ENCODE measurements at regions not wholly inside any gene's neighbourhood (a gene's known extent, or its start where the extent isn't known, plus 50 kb on each side); places are given as distances from the start of the nearest gene placed in this dataset.

- no peak overlapping the region for H3K4me3 Mint-ChIP-seq
- no peaks in the 10 kb centered on the region for H3K27me3 Mint-ChIP-seq
- POLR2A ChIA-PET: no interaction called here
- no peaks in the 10 kb centered on the region for H3K36me3 Mint-ChIP-seq (ENCODE audit: low read depth)
- CTCF ChIA-PET: no interaction called here
- no peak for DNase-seq
- no peaks in the 10 kb centered on the region for H3K4me1 Mint-ChIP-seq
- H3K9me3 Mint-ChIP-seq: peaks cover 4% of the 10 kb centered on the region
- H3K27ac Mint-ChIP-seq: no peak overlapping the region
Observed at GRCh38 chr4:176843710-176844109, 51.0 kb upstream of the VEGFC start.

- POLR2A ChIA-PET: no interaction called here
- DNase-seq: no peak
- Mint-ChIP-seq H3K4me3 (no peak overlapping the region), H3K9me3 (peaks cover 4% of the 10 kb centered on the region), H3K36me3 (ENCODE audit: low read depth) (no peaks in the 10 kb centered on the region), H3K4me1 (no peaks in the 10 kb centered on the region), H3K27me3 (no peaks in the 10 kb centered on the region), H3K27ac (no peak overlapping the region)
- CTCF ChIA-PET: no interaction called here
Observed at GRCh38 chr4:176844448-176844847, 51.7 kb upstream of the VEGFC start.

GRCh38 chr4:176845636-176846035 lies 52.9 kb upstream of the VEGFC start:
- no peak for DNase-seq
- CTCF ChIA-PET: no interaction called here
- no peaks in the 10 kb centered on the region for H3K36me3 Mint-ChIP-seq (ENCODE audit: low read depth)
- no peak overlapping the region for H3K4me3 Mint-ChIP-seq
- H3K27ac Mint-ChIP-seq: no peak overlapping the region
- peaks cover 4% of the 10 kb centered on the region for H3K9me3 Mint-ChIP-seq
- POLR2A ChIA-PET: no interaction called here
- no peaks in the 10 kb centered on the region for H3K27me3 Mint-ChIP-seq
- H3K4me1 Mint-ChIP-seq: no peaks in the 10 kb centered on the region

- Mint-ChIP-seq H3K27ac (no peak overlapping the region), H3K4me3 (no peak overlapping the region), H3K9me3 (peaks cover 4% of the 10 kb centered on the region), H3K36me3 (ENCODE audit: low read depth) (no peaks in the 10 kb centered on the region), H3K4me1 (no peaks in the 10 kb centered on the region), H3K27me3 (no peaks in the 10 kb centered on the region)
- DNase-seq: no peak
- POLR2A ChIA-PET: no interaction called here
- CTCF ChIA-PET: no interaction called here
Observed at GRCh38 chr4:176849076-176849475, 56.4 kb upstream of the VEGFC start.

GRCh38 chr4:176850436-176850835 lies 57.7 kb upstream of the VEGFC start:
- ChIA-PET CTCF (no interaction called here), POLR2A (no interaction called here)
- H3K4me3 Mint-ChIP-seq: no peak overlapping the region
- DNase-seq: no peak
- no peaks in the 10 kb centered on the region for H3K36me3 Mint-ChIP-seq (ENCODE audit: low read depth)
- H3K27ac Mint-ChIP-seq: no peak overlapping the region
- no peaks in the 10 kb centered on the region for H3K27me3 Mint-ChIP-seq
- H3K4me1 Mint-ChIP-seq: no peaks in the 10 kb centered on the region
- H3K9me3 Mint-ChIP-seq: no peaks in the 10 kb centered on the region

- no peak for DNase-seq
- CTCF ChIA-PET: no interaction called here
- POLR2A ChIA-PET: no interaction called here
- H3K36me3 Mint-ChIP-seq (ENCODE audit: low read depth): no peaks in the 10 kb centered on the region
- no peaks in the 10 kb centered on the region for H3K4me1 Mint-ChIP-seq
- no peak overlapping the region for H3K4me3 Mint-ChIP-seq
- H3K27me3 Mint-ChIP-seq: no peaks in the 10 kb centered on the region
- H3K27ac Mint-ChIP-seq: no peak overlapping the region
- no peaks in the 10 kb centered on the region for H3K9me3 Mint-ChIP-seq
Observed at GRCh38 chr4:176856421-176856820, 63.7 kb upstream of the VEGFC start.

- no peaks in the 10 kb centered on the region for H3K4me1 Mint-ChIP-seq
Observed at GRCh38 chr4:176858839-176859238, 66.1 kb upstream of the VEGFC start.

GRCh38 chr4:176864238-176864637 lies 71.5 kb upstream of the VEGFC start:
- POLR2A ChIA-PET: no interaction called here
- Mint-ChIP-seq H3K9me3 (no peaks in the 10 kb centered on the region), H3K4me3 (no peak overlapping the region), H3K36me3 (ENCODE audit: low read depth) (no peaks in the 10 kb centered on the region), H3K4me1 (no peaks in the 10 kb centered on the region), H3K27ac (no peak overlapping the region), H3K27me3 (no peaks in the 10 kb centered on the region)
- DNase-seq: no peak
- CTCF ChIA-PET: no interaction called here

More at GRCh38 chr4:176858839-176859238, 66.1 kb upstream of the VEGFC start:
- ChIA-PET POLR2A (no interaction called here), CTCF (no interaction called here)
- Mint-ChIP-seq H3K27ac (no peak overlapping the region), H3K36me3 (ENCODE audit: low read depth) (no peaks in the 10 kb centered on the region), H3K4me3 (no peak overlapping the region), H3K27me3 (no peaks in the 10 kb centered on the region), H3K9me3 (no peaks in the 10 kb centered on the region)
- no peak for DNase-seq

- Mint-ChIP-seq H3K27me3 (no peaks in the 10 kb centered on the region), H3K27ac (no peak overlapping the region), H3K4me1 (no peaks in the 10 kb centered on the region), H3K9me3 (no peaks in the 10 kb centered on the region), H3K36me3 (ENCODE audit: low read depth) (no peaks in the 10 kb centered on the region), H3K4me3 (no peak overlapping the region)
- no peak for DNase-seq
- CTCF ChIA-PET: no interaction called here
- POLR2A ChIA-PET: no interaction called here
Observed at GRCh38 chr4:176868676-176869075, 76.0 kb upstream of the VEGFC start.

GRCh38 chr4:176872461-176872860 lies 79.7 kb upstream of the VEGFC start:
- DNase-seq: no peak
- no peaks in the 10 kb centered on the region for H3K36me3 Mint-ChIP-seq (ENCODE audit: low read depth)
- H3K4me3 Mint-ChIP-seq: no peak overlapping the region
- H3K4me1 Mint-ChIP-seq: no peaks in the 10 kb centered on the region
- H3K27me3 Mint-ChIP-seq: no peaks in the 10 kb centered on the region
- ChIA-PET CTCF (interaction anchor here (1.0 kb wide), 1 partner anchor 175 kb away, joined by 3 read pairs; no protein-coding TSS in a partner anchor), POLR2A (no interaction called here)
- H3K27ac Mint-ChIP-seq: no peak overlapping the region
- no peaks in the 10 kb centered on the region for H3K9me3 Mint-ChIP-seq

GRCh38 chr4:176874721-176875445 lies 82.2 kb upstream of the VEGFC start:
- ChIA-PET POLR2A (no interaction called here), CTCF (no interaction called here)
- H3K27me3 Mint-ChIP-seq: no peaks in the 10 kb centered on the region
- H3K4me3 Mint-ChIP-seq: no peak overlapping the region
- no peaks in the 10 kb centered on the region for H3K9me3 Mint-ChIP-seq
- H3K4me1 Mint-ChIP-seq: no peaks in the 10 kb centered on the region
- H3K27ac Mint-ChIP-seq: no peak overlapping the region
- DNase-seq: no peak
- H3K36me3 Mint-ChIP-seq (ENCODE audit: low read depth): no peaks in the 10 kb centered on the region

GRCh38 chr4:176875446-176875930 lies 82.8 kb upstream of the VEGFC start:
- no peaks in the 10 kb centered on the region for H3K27me3 Mint-ChIP-seq
- H3K27ac Mint-ChIP-seq: no peak overlapping the region
- DNase-seq: no peak
- H3K4me3 Mint-ChIP-seq: no peak overlapping the region
- CTCF ChIA-PET: no interaction called here
- POLR2A ChIA-PET: no interaction called here
- H3K9me3 Mint-ChIP-seq: no peaks in the 10 kb centered on the region
- H3K36me3 Mint-ChIP-seq (ENCODE audit: low read depth): no peaks in the 10 kb centered on the region
- no peaks in the 10 kb centered on the region for H3K4me1 Mint-ChIP-seq

GRCh38 chr4:176879380-176880116 lies 86.8 kb upstream of the VEGFC start:
- Mint-ChIP-seq H3K36me3 (ENCODE audit: low read depth) (no peaks in the 10 kb centered on the region), H3K4me3 (no peak overlapping the region), H3K9me3 (no peaks in the 10 kb centered on the region), H3K4me1 (no peaks in the 10 kb centered on the region), H3K27ac (no peak overlapping the region), H3K27me3 (no peaks in the 10 kb centered on the region)
- ChIA-PET CTCF (no interaction called here), POLR2A (no interaction called here)
- DNase-seq: no peak

GRCh38 chr4:176882206-176882605 lies 89.5 kb upstream of the VEGFC start:
- Mint-ChIP-seq H3K27ac (no peak overlapping the region), H3K27me3 (no peaks in the 10 kb centered on the region), H3K9me3 (no peaks in the 10 kb centered on the region), H3K4me1 (no peaks in the 10 kb centered on the region), H3K4me3 (no peak overlapping the region), H3K36me3 (ENCODE audit: low read depth) (no peaks in the 10 kb centered on the region)
- ChIA-PET POLR2A (no interaction called here), CTCF (no interaction called here)
- no peak for DNase-seq
